Choroid plexus epithelial cell (primary cell): ENCODE measurements at regions not wholly inside any gene's neighbourhood (a gene's known extent, or its start where the extent isn't known, plus 50 kb on each side); places are given as distances from the start of the nearest gene placed in this dataset.
A peak's percentile ranks its signal among the peaks of the same experiment; 100 is the strongest.
"Not testable (repeated sequence)": the region's sequence is repeated elsewhere in the genome, so short reads cannot be mapped to it uniquely, and the experiment has no call there.

Experiments
- DNase-seq: peaks from one replicate; pipeline ENCODE4 v3.0.0-alpha.2; 2010; ENCODE audit warnings: low read depth
- H3K4me3 ChIP-seq: 2 replicates; pipeline ENCODE4 v1.5.1; 2011; ENCODE audit warnings: low read depth, mild to moderate bottlenecking, control low read depth, low read length, moderate library complexity
- CTCF ChIP-seq: conservative IDR thresholded peaks from 2 replicates; pipeline ENCODE4 v1.5.1; 2011; ENCODE audit warnings: low read depth, mild to moderate bottlenecking, control low read depth, inconsistent platforms, low read length, moderate library complexity

- no peak for DNase-seq
- H3K4me3 ChIP-seq, result no peak overlapping the region
- TF ChIP-seq CTCF, result no peak
Measured at GRCh38 chr1:121459235-121459634, 274.5 kb downstream of the SRGAP2C start.

- not testable (repeated sequence) for H3K4me3 ChIP-seq, DNase-seq
Measured at GRCh38 chr1:121469395-121469794, 284.6 kb downstream of the SRGAP2C start.

GRCh38 chr1:121470401-121470800 is 285.6 kb downstream of the SRGAP2C start:
- not testable (repeated sequence) for DNase-seq, H3K4me3 ChIP-seq

GRCh38 chr1:121471523-121471922 is 286.7 kb downstream of the SRGAP2C start:
- TF ChIP-seq CTCF, result no peak
- no peak overlapping the region for H3K4me3 ChIP-seq
- DNase-seq, result no peak

- TF ChIP-seq CTCF, result no peak
Measured at GRCh38 chr1:121472017-121472416, 287.2 kb downstream of the SRGAP2C start.

GRCh38 chr1:121483234-121483633 is 298.5 kb downstream of the SRGAP2C start:
- no peak for TF ChIP-seq CTCF
- no peak overlapping the region for H3K4me3 ChIP-seq
- DNase-seq, result no peak

More at GRCh38 chr1:121472017-121472416, 287.2 kb downstream of the SRGAP2C start:
- H3K4me3 ChIP-seq, result no peak overlapping the region
- DNase-seq, result no peak

- no peak for TF ChIP-seq CTCF
- no peak overlapping the region for H3K4me3 ChIP-seq
- peak; percentile 85 for DNase-seq
Measured at GRCh38 chr1:121483961-121484424, 299.2 kb downstream of the SRGAP2C start.

- H3K4me3 ChIP-seq, DNase-seq: not testable (repeated sequence)
Measured at GRCh38 chr1:121494796-121495195, 310.0 kb downstream of the SRGAP2C start.

GRCh38 chr1:121511455-121511854 is 326.7 kb downstream of the SRGAP2C start:
- not testable (repeated sequence) for DNase-seq, H3K4me3 ChIP-seq

- not testable (repeated sequence) for H3K4me3 ChIP-seq, DNase-seq
Measured at GRCh38 chr1:121511876-121512275, 327.1 kb downstream of the SRGAP2C start.
